NCI-H526 (cell line): ENCODE measurements at regions not wholly inside any gene's neighbourhood (a gene's known extent, or its start where the extent isn't known, plus 50 kb on each side); places are given as distances from the start of the nearest gene placed in this dataset.
"Not testable (repeated sequence)": the region's sequence is repeated elsewhere in the genome, so short reads cannot be mapped to it uniquely, and the experiment has no call there.

Experiments used
- DNase-seq, 2 experiments: peaks; one replicate each; lab custom pipeline; 2025; lab: John Stamatoyannopoulos, UW

- no peak for DNase-seq
Observed at GRCh38 chrX:30008031-30008430, 207.3 kb upstream of the MAGEB2 start.

- DNase-seq = no peak
Observed at GRCh38 chrX:30010471-30010870, 204.9 kb upstream of the MAGEB2 start.

- no peak for DNase-seq
Observed at GRCh38 chrX:30015440-30015839, 199.9 kb upstream of the MAGEB2 start.

- no peak for DNase-seq
Observed at GRCh38 chrX:30027636-30028035, 187.7 kb upstream of the MAGEB2 start.

GRCh38 chrX:30036406-30036805 lies 179.0 kb upstream of the MAGEB2 start:
- not testable (repeated sequence) for DNase-seq

GRCh38 chrX:30039768-30040167 lies 175.6 kb upstream of the MAGEB2 start:
- DNase-seq = no peak

GRCh38 chrX:30060718-30061117 lies 154.6 kb upstream of the MAGEB2 start:
- peak in 1 of 2 experiments; percentile 9 for DNase-seq

- DNase-seq = no peak
Observed at GRCh38 chrX:30065226-30065625, 150.1 kb upstream of the MAGEB2 start.

- DNase-seq = no peak
Observed at GRCh38 chrX:30067677-30068076, 147.7 kb upstream of the MAGEB2 start.

GRCh38 chrX:30085571-30085970 lies 129.8 kb upstream of the MAGEB2 start:
- DNase-seq = no peak

- DNase-seq = no peak
Observed at GRCh38 chrX:30111431-30111830, 103.9 kb upstream of the MAGEB2 start.

GRCh38 chrX:30141966-30142365 lies 73.4 kb upstream of the MAGEB2 start:
- peak; percentile 7 to 60 for DNase-seq

GRCh38 chrX:30144221-30144620 lies 71.1 kb upstream of the MAGEB2 start:
- DNase-seq = no peak

- DNase-seq = no peak
Observed at GRCh38 chrX:30144971-30145731, 70.2 kb upstream of the MAGEB2 start.

GRCh38 chrX:30147996-30148643 lies 67.2 kb upstream of the MAGEB2 start:
- no peak for DNase-seq

GRCh38 chrX:30149206-30149605 lies 66.2 kb upstream of the MAGEB2 start:
- DNase-seq = not testable (repeated sequence)

- DNase-seq = no peak
Observed at GRCh38 chrX:30150196-30150895, 65.0 kb upstream of the MAGEB2 start.

- DNase-seq = no peak
Observed at GRCh38 chrX:30151964-30152363, 63.4 kb upstream of the MAGEB2 start.

GRCh38 chrX:30153175-30153880 lies 62.0 kb upstream of the MAGEB2 start:
- DNase-seq = no peak

GRCh38 chrX:30153881-30154260 lies 61.5 kb upstream of the MAGEB2 start:
- DNase-seq = no peak

GRCh38 chrX:30156009-30156408 lies 59.4 kb upstream of the MAGEB2 start:
- no peak for DNase-seq

GRCh38 chrX:30156880-30157560 lies 58.3 kb upstream of the MAGEB2 start:
- DNase-seq = no peak
